Parathyroid adenoma (tissue), 2 donors: ENCODE measurements at regions not wholly inside any gene's neighbourhood (a gene's known extent, or its start where the extent isn't known, plus 50 kb on each side); places are given as distances from the start of the nearest gene placed in this dataset.

Source experiments
- H2AFZ ChIP-seq: fragments of 300-600 bp; sonication (generic); one replicate; pipeline ENCODE4 v1.7.0; 2017; ENCODE audit warnings: antibody characterized with exemption, mild to moderate bottlenecking
- H3K27ac ChIP-seq: fragments of 300-600 bp; sonication (generic); one replicate; pipeline ENCODE4 v1.7.0; 2017
- H3K27me3 ChIP-seq: fragments of 300-600 bp; sonication (generic); one replicate; pipeline ENCODE4 v1.7.0; 2017; ENCODE audit warnings: low read length; ENCODE audit not compliant: control insufficient read depth, insufficient read depth
- H3K36me3 ChIP-seq: fragments of 300-600 bp; sonication (generic); one replicate; pipeline ENCODE4 v1.7.0; 2017; ENCODE audit warnings: low read length; ENCODE audit not compliant: control insufficient read depth, insufficient read depth
- H3K4me1 ChIP-seq: fragments of 300-600 bp; sonication (generic); one replicate; pipeline ENCODE4 v1.7.0; 2017; ENCODE audit warnings: control low read depth
- H3K4me2 ChIP-seq: fragments of 300-600 bp; sonication (generic); one replicate; pipeline ENCODE4 v1.7.0; 2017; ENCODE audit warnings: low read length
- H3K4me3 ChIP-seq: fragments of 300-600 bp; sonication (generic); one replicate; pipeline ENCODE4 v1.7.0; 2017; ENCODE audit warnings: low read depth, low read length
- H3K79me2 ChIP-seq: fragments of 300-600 bp; sonication (generic); one replicate; pipeline ENCODE4 v1.7.0; 2017; ENCODE audit warnings: control low read depth
- H3K9ac ChIP-seq: fragments of 300-600 bp; sonication (generic); one replicate; pipeline ENCODE4 v1.7.0; 2017; ENCODE audit warnings: mild to moderate bottlenecking
- H3K9me3 ChIP-seq: fragments of 300-600 bp; sonication (generic); one replicate; pipeline ENCODE4 v1.7.0; 2017; ENCODE audit warnings: low read length; ENCODE audit not compliant: control insufficient read depth
- TF ChIP-seq, protein P1 (sequence below): fragments of 300-600 bp; sonication (generic); IDR thresholded peaks from one replicate; pipeline ENCODE4 v1.7.0; 2017; ENCODE audit warnings: antibody characterized with exemption, mild to moderate bottlenecking
- donor health status: primary hyperparathyroidism.

DNA sequence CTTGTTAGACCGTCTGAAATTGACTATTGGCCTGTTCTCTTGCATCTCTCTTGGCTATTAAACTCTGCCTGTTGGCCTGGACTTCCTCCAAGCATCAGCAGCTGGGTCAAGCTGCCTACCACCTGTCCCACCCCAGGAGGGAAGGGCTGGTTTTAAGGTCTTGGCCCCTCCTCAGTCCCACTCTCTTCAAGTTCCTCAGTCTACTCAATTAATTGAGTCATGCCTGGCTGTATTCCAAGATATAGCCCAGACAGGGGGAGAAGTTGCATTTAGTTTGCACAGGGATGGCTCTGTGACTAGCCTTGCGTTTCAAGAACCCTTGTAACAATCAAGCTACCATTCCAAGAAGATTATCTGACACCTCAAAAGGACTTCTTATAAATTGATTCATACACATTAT, 113.8 kb upstream of the GLI3 start:
- Histone ChIP-seq H3K4me3 (no peak overlapping the region), H3K4me2 (no peak overlapping the region), H3K79me2 (no peaks in the 10 kb centered on the region), H3K9me3 (no peaks in the 10 kb centered on the region), H2AFZ (no peak overlapping the region), H3K36me3 (no peaks in the 10 kb centered on the region), H3K4me1 (no peaks in the 10 kb centered on the region), H3K27me3 (no peaks in the 10 kb centered on the region), H3K9ac (no peak overlapping the region), H3K27ac (no peak overlapping the region)
- TF ChIP-seq, protein P1, sequence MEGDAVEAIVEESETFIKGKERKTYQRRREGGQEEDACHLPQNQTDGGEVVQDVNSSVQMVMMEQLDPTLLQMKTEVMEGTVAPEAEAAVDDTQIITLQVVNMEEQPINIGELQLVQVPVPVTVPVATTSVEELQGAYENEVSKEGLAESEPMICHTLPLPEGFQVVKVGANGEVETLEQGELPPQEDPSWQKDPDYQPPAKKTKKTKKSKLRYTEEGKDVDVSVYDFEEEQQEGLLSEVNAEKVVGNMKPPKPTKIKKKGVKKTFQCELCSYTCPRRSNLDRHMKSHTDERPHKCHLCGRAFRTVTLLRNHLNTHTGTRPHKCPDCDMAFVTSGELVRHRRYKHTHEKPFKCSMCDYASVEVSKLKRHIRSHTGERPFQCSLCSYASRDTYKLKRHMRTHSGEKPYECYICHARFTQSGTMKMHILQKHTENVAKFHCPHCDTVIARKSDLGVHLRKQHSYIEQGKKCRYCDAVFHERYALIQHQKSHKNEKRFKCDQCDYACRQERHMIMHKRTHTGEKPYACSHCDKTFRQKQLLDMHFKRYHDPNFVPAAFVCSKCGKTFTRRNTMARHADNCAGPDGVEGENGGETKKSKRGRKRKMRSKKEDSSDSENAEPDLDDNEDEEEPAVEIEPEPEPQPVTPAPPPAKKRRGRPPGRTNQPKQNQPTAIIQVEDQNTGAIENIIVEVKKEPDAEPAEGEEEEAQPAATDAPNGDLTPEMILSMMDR = no peak

DNA sequence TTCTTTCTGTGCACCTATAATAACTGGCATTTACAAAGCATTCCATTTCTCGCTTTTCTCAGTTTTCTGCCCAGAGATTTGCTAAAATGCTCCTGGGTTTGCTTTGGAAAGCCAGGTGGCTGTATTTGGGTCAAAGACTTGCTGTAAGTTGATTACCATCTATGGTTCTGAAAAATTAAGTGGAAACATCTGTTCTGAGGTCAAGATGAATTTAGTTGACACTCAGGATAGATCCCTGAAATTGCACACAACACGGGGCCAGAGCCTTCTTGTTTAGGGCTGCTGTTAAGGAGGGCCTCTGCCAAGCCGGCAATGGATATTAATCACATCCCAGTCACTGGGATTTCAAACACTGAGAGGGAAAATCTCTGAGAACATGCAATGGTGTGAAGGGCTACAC, 111.6 kb upstream of the GLI3 start:
- Histone ChIP-seq H3K9ac (no peak overlapping the region), H2AFZ (no peak overlapping the region), H3K9me3 (no peaks in the 10 kb centered on the region), H3K4me1 (no peaks in the 10 kb centered on the region), H3K4me3 (no peak overlapping the region), H3K27me3 (no peaks in the 10 kb centered on the region), H3K79me2 (no peaks in the 10 kb centered on the region), H3K27ac (no peak overlapping the region), H3K4me2 (no peak overlapping the region), H3K36me3 (no peaks in the 10 kb centered on the region)
- TF ChIP-seq, protein P1 = no peak

GRCh38 chr7:42348071-42348470, 111.1 kb upstream of the GLI3 start:
- Histone ChIP-seq H3K27ac (no peak overlapping the region), H2AFZ (no peak overlapping the region), H3K36me3 (no peaks in the 10 kb centered on the region), H3K79me2 (no peaks in the 10 kb centered on the region), H3K9ac (no peak overlapping the region), H3K9me3 (no peaks in the 10 kb centered on the region), H3K4me3 (no peak overlapping the region), H3K4me1 (no peaks in the 10 kb centered on the region), H3K27me3 (no peaks in the 10 kb centered on the region), H3K4me2 (no peak overlapping the region)
- TF ChIP-seq, protein P1 = no peak

GRCh38 chr7:42347616-42348015, 110.6 kb upstream of the GLI3 start:
- H3K36me3 ChIP-seq = no peaks in the 10 kb centered on the region
- H3K79me2 ChIP-seq = no peaks in the 10 kb centered on the region
- no peaks in the 10 kb centered on the region for H3K4me1 ChIP-seq
- H3K4me3 ChIP-seq = no peak overlapping the region
- no peak overlapping the region for H3K4me2 ChIP-seq
- H3K9ac ChIP-seq = no peak overlapping the region
- no peak overlapping the region for H2AFZ ChIP-seq
- H3K27ac ChIP-seq = no peak overlapping the region
- TF ChIP-seq, protein P1 = no peak
- no peaks in the 10 kb centered on the region for H3K27me3 ChIP-seq
- no peaks in the 10 kb centered on the region for H3K9me3 ChIP-seq

- no peaks in the 10 kb centered on the region for H3K9me3 ChIP-seq
Measured at GRCh38 chr7:42345478-42346299, 108.7 kb upstream of the GLI3 start.

More at GRCh38 chr7:42345478-42346299, 108.7 kb upstream of the GLI3 start:
- no peak overlapping the region for H3K27ac ChIP-seq
- H3K9ac ChIP-seq = no peak overlapping the region
- H3K4me2 ChIP-seq = no peak overlapping the region
- H3K4me3 ChIP-seq = no peak overlapping the region
- no peaks in the 10 kb centered on the region for H3K79me2 ChIP-seq
- H3K27me3 ChIP-seq = no peaks in the 10 kb centered on the region
- H3K36me3 ChIP-seq = no peaks in the 10 kb centered on the region
- no peaks in the 10 kb centered on the region for H3K4me1 ChIP-seq
- TF ChIP-seq, protein P1 = no peak
- H2AFZ ChIP-seq = no peak overlapping the region
